ENCODE measurements at regions not wholly inside any gene's neighbourhood (a gene's known extent, or its start where the extent isn't known, plus 50 kb on each side); places are given as distances from the start of the nearest gene placed in this dataset.
"Not testable (repeated sequence)": the region's sequence is repeated elsewhere in the genome, so short reads cannot be mapped to it uniquely, and the experiment has no call there.

DNA sequence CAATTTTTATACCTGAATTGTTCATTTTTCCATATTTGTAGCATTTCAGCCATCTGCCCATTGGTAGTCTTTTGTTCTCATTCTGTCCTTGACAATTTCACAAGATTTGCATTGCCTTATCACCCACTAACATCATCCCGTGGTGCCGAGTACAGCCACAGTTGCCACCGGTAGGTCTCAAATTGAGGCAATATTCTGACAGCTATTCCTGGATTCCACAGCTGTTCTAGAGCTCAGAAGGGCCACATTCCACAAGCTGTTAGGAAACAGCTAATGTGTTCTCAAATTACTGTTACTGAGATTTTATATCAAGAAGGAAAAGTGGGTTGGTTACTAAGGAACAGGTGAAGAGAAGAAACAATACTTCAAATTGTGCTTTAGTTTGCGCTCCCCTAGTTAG is 178.8 kb downstream of the RPRM start:
- no peak for DNase-seq

DNA sequence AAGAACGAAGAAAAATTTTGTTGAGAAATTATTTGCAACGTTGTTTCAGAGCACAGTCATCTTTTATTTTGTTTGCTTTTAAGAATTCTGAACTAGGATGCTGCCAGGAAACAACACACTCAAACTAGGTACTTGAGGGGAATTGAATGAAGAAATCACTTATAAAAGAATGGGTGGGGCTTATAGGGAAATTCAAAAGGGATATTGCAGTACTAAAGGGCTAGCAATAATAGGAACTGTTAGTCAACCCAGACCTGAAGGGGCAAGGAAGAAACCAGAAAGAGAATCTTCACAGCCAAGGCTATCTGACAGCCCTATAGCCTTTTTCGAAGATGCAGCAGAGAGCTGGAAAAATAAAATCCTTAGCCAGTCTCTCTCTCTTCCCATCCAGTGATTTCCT is 179.3 kb downstream of the RPRM start:
- no peak for DNase-seq

DNA sequence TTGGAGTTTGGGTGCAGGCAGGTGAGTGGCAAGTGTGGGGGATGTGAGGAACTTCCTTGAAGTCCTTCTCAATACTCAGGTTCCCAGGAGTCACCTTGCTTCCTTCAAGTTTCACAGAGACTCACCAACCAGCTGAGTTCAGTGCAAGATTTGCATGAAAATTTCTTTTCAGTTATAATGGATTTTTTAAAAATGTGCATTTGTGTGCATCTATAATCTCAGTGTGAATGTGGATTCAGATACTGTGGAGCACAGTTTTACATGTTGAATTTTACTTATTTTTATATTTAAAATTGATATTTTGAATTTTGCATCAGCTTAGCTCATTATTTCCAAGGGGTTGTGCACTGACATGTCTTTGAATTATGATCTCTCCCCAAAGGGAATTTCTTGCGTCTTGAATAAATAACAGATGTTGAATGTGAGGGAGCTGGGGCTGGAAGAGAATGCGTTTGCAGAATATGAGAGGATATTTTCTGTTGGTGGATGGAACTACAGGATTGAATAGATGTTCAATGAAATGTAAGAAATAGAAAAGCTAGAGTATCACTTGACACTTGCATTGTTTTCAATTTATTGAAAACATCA is 184.3 kb downstream of the RPRM start:
- DNase-seq, result no peak

DNA sequence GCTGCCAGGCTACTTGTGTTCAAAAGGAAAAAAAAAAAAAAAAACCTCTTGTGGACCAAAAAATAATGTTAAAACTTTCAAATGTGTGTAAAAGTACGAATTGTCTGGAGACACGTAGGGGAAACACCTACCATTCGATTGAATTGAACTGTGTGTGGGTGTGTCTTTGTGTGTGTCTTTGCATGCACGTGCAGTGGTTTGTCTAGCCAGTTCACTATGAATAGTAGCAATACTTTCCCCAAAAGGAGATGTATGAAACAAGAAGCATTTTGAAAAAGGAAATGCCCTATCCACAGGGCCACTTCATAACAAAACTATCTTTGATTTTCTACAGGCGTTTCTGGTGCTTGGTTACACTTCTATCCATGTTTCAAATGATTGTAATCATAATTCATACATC is 186.8 kb downstream of the RPRM start:
- no peak for DNase-seq

- DNase-seq, result no peak
These were observed 191.3 kb downstream of the RPRM start for GRCh38 chr2:153287109-153287801.

- no peak for DNase-seq
These were observed 209.6 kb downstream of the RPRM start for GRCh38 chr2:153268941-153269461.

DNA sequence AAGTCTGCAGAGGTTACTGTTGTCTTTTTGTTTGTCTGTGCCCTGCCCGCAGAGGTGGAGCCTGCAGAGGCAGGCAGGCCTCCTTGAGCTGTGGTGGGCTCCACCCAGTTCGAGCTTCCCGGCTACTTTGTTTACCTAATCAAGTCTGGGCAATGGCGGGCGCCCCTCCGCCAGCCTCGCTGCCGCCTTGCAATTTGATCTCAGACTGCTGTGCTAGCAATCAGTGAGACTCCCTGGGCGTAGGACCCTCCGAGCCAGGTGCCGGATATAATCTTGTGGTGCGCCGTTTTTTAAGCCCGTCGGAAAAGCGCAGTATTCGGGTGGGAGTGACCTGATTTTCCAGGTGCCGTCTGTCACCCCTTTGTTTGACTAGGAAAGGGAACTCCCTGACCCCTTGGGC is 221.7 kb downstream of the RPRM start:
- DNase-seq, result not testable (repeated sequence)

DNA sequence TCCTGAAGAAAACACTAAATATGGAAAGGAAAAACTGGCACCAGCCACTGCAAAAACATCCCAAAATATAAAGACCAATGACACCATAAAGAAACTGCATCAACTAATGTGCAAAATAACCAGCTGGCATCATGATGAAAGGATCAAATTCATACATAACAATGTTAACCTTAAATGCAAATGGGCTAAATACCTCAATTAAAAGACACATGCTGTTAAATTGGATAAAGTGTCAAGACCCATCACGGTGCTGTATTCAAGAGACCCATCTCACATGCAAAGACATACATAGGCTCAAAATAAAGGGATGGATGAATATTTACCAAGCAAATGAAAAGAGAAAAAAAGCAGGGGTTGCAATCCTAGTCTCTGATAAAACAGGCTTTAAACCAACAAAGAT is 231.9 kb downstream of the RPRM start:
- not testable (repeated sequence) for DNase-seq

DNA sequence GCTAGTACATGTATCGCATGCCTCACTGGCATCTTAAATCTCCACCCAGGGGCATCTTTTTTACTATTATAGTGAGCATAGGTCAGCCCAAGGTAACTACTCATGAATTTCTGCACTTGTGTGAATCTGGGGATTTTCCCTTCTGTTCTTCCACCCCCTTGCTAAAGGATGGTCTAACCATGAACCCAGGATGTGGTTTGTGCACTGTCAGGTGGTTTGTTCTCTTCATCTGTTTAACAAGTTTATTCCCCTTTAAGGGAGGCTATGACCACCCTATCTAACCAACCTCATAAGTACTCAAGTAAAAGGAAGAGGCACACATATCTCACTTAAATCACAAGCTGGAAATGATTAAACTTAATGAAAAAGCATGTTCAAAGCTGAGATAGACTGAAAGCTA is 243.0 kb downstream of the RPRM start:
- no peak for DNase-seq

GRCh38 chr2:153232464-153232863 is 246.1 kb downstream of the RPRM start:
- no peak for DNase-seq

GRCh38 chr2:153230977-153231376 is 247.6 kb downstream of the RPRM start:
- no peak for DNase-seq

GRCh38 chr2:153228904-153229303 is 249.7 kb downstream of the RPRM start:
- DNase-seq, result no peak

DNA sequence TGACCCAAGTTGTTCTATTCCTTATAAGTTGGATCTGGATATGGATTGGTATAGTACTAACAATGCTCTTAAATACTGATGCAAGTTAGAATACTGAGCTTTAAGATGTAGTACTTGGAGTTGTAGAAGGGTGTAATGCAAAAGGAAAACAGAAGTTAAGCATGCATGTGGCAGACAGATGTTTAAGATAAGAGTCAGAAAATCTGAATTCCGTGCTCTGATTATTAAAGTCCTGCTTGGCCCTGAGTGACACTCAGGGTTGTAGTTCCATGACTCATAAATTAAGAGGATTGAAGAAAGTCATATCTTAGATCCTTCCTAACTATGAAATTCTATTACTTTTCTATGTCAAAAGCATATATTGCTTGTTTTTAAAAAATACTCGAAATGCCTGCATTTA is 250.6 kb downstream of the RPRM start:
- no peak for DNase-seq

DNA sequence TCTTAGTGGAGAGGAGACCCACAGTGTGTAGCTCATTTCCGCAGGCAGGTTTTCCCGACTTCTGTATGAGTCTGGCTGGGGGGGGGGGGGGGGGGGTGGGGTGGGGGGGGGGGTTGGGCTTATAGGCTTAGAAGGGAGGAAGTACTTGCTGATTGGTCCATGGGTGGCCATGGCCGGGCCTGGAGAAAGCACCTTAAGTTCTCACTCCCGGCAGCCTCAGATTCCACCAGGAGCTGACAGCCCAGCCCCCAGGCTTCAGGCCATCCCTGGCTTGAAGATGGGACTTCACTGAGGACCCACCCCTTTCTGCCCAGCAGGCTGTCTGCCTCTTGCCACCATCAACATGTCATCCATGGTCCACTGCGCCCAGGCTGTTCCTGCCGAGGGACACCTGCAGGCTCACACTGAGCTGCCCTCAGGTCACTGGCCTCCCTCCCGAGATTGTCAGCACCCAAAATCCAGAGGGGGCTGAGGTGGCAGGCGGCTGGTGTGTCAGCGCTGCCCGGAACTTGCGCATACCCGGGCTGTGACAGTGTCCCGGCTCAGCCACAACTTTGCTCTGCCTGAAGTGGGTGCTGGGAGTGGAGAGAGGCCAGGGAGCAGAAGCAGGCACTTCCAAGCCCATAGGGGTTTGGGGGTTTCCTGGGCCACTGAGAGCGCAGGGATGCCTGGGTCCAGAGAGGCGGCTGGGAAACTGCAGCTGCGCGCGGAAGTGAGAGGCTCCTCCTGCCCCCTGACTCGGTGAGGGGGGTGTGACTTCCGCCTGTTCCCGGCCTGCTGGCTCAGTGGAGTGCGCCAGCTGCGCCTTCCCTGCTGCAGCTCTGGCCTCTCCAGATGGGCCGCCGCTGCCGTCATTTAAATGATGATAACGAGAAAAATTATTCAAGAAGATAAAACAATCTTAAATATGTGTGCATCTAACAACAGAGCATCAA is 256.1 kb downstream of the RPRM start:
- no peak for DNase-seq

DNA sequence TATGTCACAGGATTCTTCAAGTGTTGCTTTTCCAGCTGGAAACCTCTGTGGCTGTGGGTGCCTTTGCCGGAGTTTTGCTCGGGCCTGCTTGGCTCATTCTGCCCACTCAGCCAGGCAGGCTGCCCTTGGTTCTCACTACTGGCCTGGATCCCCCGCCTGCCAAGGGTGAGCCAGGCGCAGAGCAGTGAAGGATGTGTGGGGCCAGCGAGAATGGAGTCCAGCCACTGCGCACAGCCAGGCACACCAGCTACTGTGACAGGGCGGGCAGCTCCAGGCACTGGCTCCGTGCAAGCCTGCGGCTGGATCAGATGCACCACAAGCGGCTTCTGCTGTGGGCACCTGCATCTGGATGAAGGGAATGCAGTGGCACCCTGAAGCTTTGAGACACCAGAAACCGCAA is 257.1 kb downstream of the RPRM start:
- no peak for DNase-seq

- no peak for DNase-seq
These were observed 257.5 kb downstream of the RPRM start for GRCh38 chr2:153221087-153221486.

GRCh38 chr2:153218851-153219250 is 259.7 kb downstream of the RPRM start:
- DNase-seq, result no peak

DNA sequence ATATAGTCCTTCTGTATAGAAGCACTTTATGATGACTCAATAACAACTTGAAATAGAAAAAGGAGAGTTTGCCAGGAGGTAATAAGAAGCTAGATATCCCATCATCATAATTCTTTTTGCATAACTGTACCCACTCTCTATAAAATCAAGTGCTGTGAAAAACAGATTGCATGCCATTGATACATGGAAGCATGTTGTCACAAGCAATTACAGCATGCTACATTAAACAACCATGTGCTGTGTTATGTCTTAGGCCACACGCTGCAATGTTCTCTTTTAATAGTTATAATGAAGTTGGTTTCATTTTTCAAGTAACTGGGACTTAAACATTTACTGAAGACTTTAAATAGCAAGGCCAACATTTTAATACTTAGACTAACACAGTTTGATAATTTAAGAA is 264.2 kb downstream of the RPRM start:
- DNase-seq, result no peak

GRCh38 chr2:153213022-153213421 is 265.5 kb downstream of the RPRM start:
- DNase-seq, result no peak

GRCh38 chr2:153197402-153198386 is 280.9 kb downstream of the RPRM start:
- DNase-seq, result no peak

GRCh38 chr2:153196378-153197058 is 282.0 kb downstream of the RPRM start:
- no peak for DNase-seq

GRCh38 chr2:153195342-153195741 is 283.2 kb downstream of the RPRM start:
- DNase-seq, result no peak
